ENCODE measurements at regions not wholly inside any gene's neighbourhood (a gene's known extent, or its start where the extent isn't known, plus 50 kb on each side); places are given as distances from the start of the nearest gene placed in this dataset.

GRCh38 chr11:13114566-13115379, 105.7 kb downstream of the RASSF10 start (continued):
- TF ChIP-seq ZNF646 (CRISPR knock-in tag; IDR thresholded peaks at IDR 0.05), result no peak
- no peak for TF ChIP-seq GPN1 (CRISPR knock-in tag; IDR thresholded peaks at IDR 0.05; ENCODE audit: borderline replicate concordance)
- no peak for TF ChIP-seq REXO4 (CRISPR knock-in tag; IDR thresholded peaks at IDR 0.05; ENCODE audit: borderline replicate concordance)
- TF ChIP-seq ZNF567 (CRISPR knock-in tag; IDR thresholded peaks at IDR 0.05; ENCODE audit: borderline replicate concordance), result no peak
- TF ChIP-seq, protein P1, sequence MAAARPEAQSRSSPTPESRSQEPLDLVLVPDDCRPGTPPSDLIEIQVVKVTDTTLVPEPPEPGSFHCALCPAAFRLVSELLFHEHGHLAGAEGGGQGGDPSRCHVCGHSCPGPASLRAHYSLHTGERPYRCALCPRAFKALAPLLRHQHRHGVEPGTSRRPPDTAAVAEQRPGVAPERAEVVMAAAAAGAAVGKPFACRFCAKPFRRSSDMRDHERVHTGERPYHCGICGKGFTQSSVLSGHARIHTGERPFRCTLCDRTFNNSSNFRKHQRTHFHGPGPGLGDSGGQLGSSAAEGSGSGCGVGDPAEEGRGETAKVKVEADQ (CRISPR knock-in tag; IDR thresholded peaks at IDR 0.05; ENCODE audit: borderline replicate concordance), result no peak
- TF ChIP-seq, protein P2, sequence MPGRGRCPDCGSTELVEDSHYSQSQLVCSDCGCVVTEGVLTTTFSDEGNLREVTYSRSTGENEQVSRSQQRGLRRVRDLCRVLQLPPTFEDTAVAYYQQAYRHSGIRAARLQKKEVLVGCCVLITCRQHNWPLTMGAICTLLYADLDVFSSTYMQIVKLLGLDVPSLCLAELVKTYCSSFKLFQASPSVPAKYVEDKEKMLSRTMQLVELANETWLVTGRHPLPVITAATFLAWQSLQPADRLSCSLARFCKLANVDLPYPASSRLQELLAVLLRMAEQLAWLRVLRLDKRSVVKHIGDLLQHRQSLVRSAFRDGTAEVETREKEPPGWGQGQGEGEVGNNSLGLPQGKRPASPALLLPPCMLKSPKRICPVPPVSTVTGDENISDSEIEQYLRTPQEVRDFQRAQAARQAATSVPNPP (CRISPR knock-in tag; IDR thresholded peaks at IDR 0.05), result no peak
- TF ChIP-seq GLI4 (CRISPR knock-in tag; IDR thresholded peaks at IDR 0.05; ENCODE audit: borderline replicate concordance), result no peak
- TF ChIP-seq ZNF501 (CRISPR knock-in tag; IDR thresholded peaks at IDR 0.05), result peak; percentile 62
- no peak for TF ChIP-seq ATM (IDR thresholded peaks at IDR 0.05; ENCODE audit: borderline replicate concordance)
- TF ChIP-seq LCORL (IDR thresholded peaks at IDR 0.05), result no peak
- TF ChIP-seq LCORL (CRISPR knock-in tag; IDR thresholded peaks at IDR 0.05), result peak; percentile 52; the same call in 1 of the 2 replicates
- TF ChIP-seq ZBTB1 (CRISPR knock-in tag; IDR thresholded peaks at IDR 0.05; ENCODE audit: borderline replicate concordance), result no peak
- TF ChIP-seq RNF219 (CRISPR knock-in tag; IDR thresholded peaks at IDR 0.05), result no peak
- no peak for TF ChIP-seq HOXD1 (CRISPR knock-in tag; IDR thresholded peaks at IDR 0.05)
- no peak for TF ChIP-seq POLR2AphosphoS5 (IDR thresholded peaks at IDR 0.05; ENCODE audit: low read depth, low read length)
- no peak; the same call in 1 of the 2 replicates for TF ChIP-seq ZBTB25 (CRISPR knock-in tag; IDR thresholded peaks at IDR 0.05)

Measured in HepG2 (cell line).